Glutamatergic neuron (in vitro differentiated cells): ENCODE measurements at regions not wholly inside any gene's neighbourhood (a gene's known extent, or its start where the extent isn't known, plus 50 kb on each side); places are given as distances from the start of the nearest gene placed in this dataset.

Experiments
- DNase-seq: peaks from one replicate; pipeline ENCODE4 v3.0.0; 2022
- H3K27ac Mint-ChIP-seq: one replicate; pipeline ENCODE4 v1.8.0; 2020; ENCODE audit warnings: mild to moderate bottlenecking, mixed read lengths, inconsistent platforms; ENCODE audit not compliant: unreplicated experiment
- H3K27me3 Mint-ChIP-seq: one replicate; pipeline ENCODE4 v1.8.0; 2020; ENCODE audit warnings: mild to moderate bottlenecking, moderate library complexity, mixed read lengths, inconsistent platforms; ENCODE audit not compliant: unreplicated experiment
- H3K36me3 Mint-ChIP-seq: one replicate; pipeline ENCODE4 v1.8.0; 2020; ENCODE audit warnings: mild to moderate bottlenecking, mixed read lengths, inconsistent platforms; ENCODE audit not compliant: unreplicated experiment
- H3K4me1 Mint-ChIP-seq: one replicate; pipeline ENCODE4 v1.8.0; 2020; ENCODE audit warnings: mild to moderate bottlenecking, low read depth, mixed read lengths, inconsistent platforms; ENCODE audit not compliant: unreplicated experiment
- H3K4me3 Mint-ChIP-seq: one replicate; pipeline ENCODE4 v1.8.0; 2020; ENCODE audit warnings: mild to moderate bottlenecking, mixed read lengths, inconsistent platforms; ENCODE audit not compliant: unreplicated experiment
- H3K9me3 Mint-ChIP-seq: one replicate; pipeline ENCODE4 v1.8.0; 2020; ENCODE audit warnings: mild to moderate bottlenecking, moderate library complexity, mixed read lengths, inconsistent platforms; ENCODE audit not compliant: unreplicated experiment
- CTCF ChIP-seq: fragments of 200-600 bp; sonication (generic); IDR thresholded peaks from one replicate; pipeline ENCODE4 v1.5.0; 2021; ENCODE audit not compliant: partially characterized antibody, unreplicated experiment

GRCh38 chr7:83851551-83851950, 202.6 kb upstream of the SEMA3E start:
- Mint-ChIP-seq H3K27ac (no peak overlapping the region), H3K27me3 (peaks cover 2% of the 10 kb centered on the region), H3K9me3 (no peaks in the 10 kb centered on the region), H3K4me3 (no peak overlapping the region), H3K36me3 (no peaks in the 10 kb centered on the region), H3K4me1 (peaks cover 8% of the 10 kb centered on the region)
- no peak for DNase-seq
- no peak for TF ChIP-seq CTCF

GRCh38 chr7:83850941-83851340, 202.0 kb upstream of the SEMA3E start:
- no peaks in the 10 kb centered on the region for H3K9me3 Mint-ChIP-seq
- peaks cover 8% of the 10 kb centered on the region for H3K4me1 Mint-ChIP-seq
- no peaks in the 10 kb centered on the region for H3K36me3 Mint-ChIP-seq
- no peak for TF ChIP-seq CTCF
- DNase-seq, result no peak
- no peak overlapping the region for H3K27ac Mint-ChIP-seq
- peaks cover 2% of the 10 kb centered on the region for H3K27me3 Mint-ChIP-seq
- H3K4me3 Mint-ChIP-seq, result no peak overlapping the region

GRCh38 chr7:83850125-83850524, 201.2 kb upstream of the SEMA3E start:
- peak overlapping the region; percentile 60 for H3K27ac Mint-ChIP-seq
- H3K36me3 Mint-ChIP-seq, result no peaks in the 10 kb centered on the region
- TF ChIP-seq CTCF, result no peak
- H3K4me1 Mint-ChIP-seq, result peaks cover 8% of the 10 kb centered on the region
- H3K4me3 Mint-ChIP-seq, result no peak overlapping the region
- peaks cover 2% of the 10 kb centered on the region for H3K27me3 Mint-ChIP-seq
- H3K9me3 Mint-ChIP-seq, result no peaks in the 10 kb centered on the region
- no peak for DNase-seq

GRCh38 chr7:83849131-83849530, 200.2 kb upstream of the SEMA3E start:
- no peak for DNase-seq
- H3K36me3 Mint-ChIP-seq, result no peaks in the 10 kb centered on the region
- H3K27ac Mint-ChIP-seq, result no peak overlapping the region
- peaks cover 8% of the 10 kb centered on the region for H3K4me1 Mint-ChIP-seq
- TF ChIP-seq CTCF, result no peak
- no peaks in the 10 kb centered on the region for H3K9me3 Mint-ChIP-seq
- H3K4me3 Mint-ChIP-seq, result no peak overlapping the region
- H3K27me3 Mint-ChIP-seq, result peaks cover 2% of the 10 kb centered on the region

- no peaks in the 10 kb centered on the region for H3K9me3 Mint-ChIP-seq
- no peak overlapping the region for H3K27ac Mint-ChIP-seq
- no peak for DNase-seq
- H3K4me3 Mint-ChIP-seq, result no peak overlapping the region
- H3K4me1 Mint-ChIP-seq, result no peaks in the 10 kb centered on the region
- no peaks in the 10 kb centered on the region for H3K36me3 Mint-ChIP-seq
- H3K27me3 Mint-ChIP-seq, result no peaks in the 10 kb centered on the region
- no peak for TF ChIP-seq CTCF
Observed at GRCh38 chr7:83842894-83843293, 194.0 kb upstream of the SEMA3E start.
